H9 (cell line): ENCODE measurements at regions not wholly inside any gene's neighbourhood (a gene's known extent, or its start where the extent isn't known, plus 50 kb on each side); places are given as distances from the start of the nearest gene placed in this dataset.

Source experiments
- DNase-seq: peaks from one replicate; pipeline ENCODE4 v3.0.0-alpha.2; 2017
- H2AFZ ChIP-seq: one replicate; pipeline ENCODE4 v1.6.1; 2013; ENCODE audit warnings: mild to moderate bottlenecking, low read length, control low read depth, moderate library complexity
- H2AK5ac ChIP-seq: 2 replicates; pipeline ENCODE4 v1.6.1; 2013; ENCODE audit warnings: low read length, control low read depth, mixed read lengths; ENCODE audit not compliant: insufficient read length
- H2BK120ac ChIP-seq: one replicate; pipeline ENCODE4 v1.6.1; 2013; ENCODE audit warnings: low read depth, mild to moderate bottlenecking, low read length, control low read depth, inconsistent platforms; ENCODE audit not compliant: poor library complexity, severe bottlenecking
- H2BK12ac ChIP-seq: 2 replicates; pipeline ENCODE4 v1.6.1; 2013; ENCODE audit warnings: low read length, control low read depth, mixed read lengths, low read depth; ENCODE audit not compliant: insufficient read length
- H2BK15ac ChIP-seq: 2 replicates; pipeline ENCODE4 v1.6.1; 2013; ENCODE audit warnings: low read depth, low read length, control low read depth
- H2BK20ac ChIP-seq: one replicate; pipeline ENCODE4 v1.6.1; 2013; ENCODE audit warnings: low read depth, mild to moderate bottlenecking, low read length, control low read depth, inconsistent platforms; ENCODE audit not compliant: poor library complexity, severe bottlenecking
- H2BK5ac ChIP-seq: 2 replicates; pipeline ENCODE4 v1.6.1; 2013; ENCODE audit warnings: low read length, control low read depth, mixed read lengths; ENCODE audit not compliant: insufficient read length
- H3K14ac ChIP-seq: 2 replicates; pipeline ENCODE4 v1.6.1; 2013; ENCODE audit warnings: low read length, control low read depth; ENCODE audit not compliant: insufficient read depth
- H3K18ac ChIP-seq: 2 replicates; pipeline ENCODE4 v1.6.1; 2013; ENCODE audit warnings: low read depth, mild to moderate bottlenecking, mixed read lengths, low read length, control low read depth; ENCODE audit not compliant: insufficient read length
- H3K23ac ChIP-seq: 2 replicates; pipeline ENCODE4 v1.6.1; 2013; ENCODE audit warnings: low read length, control low read depth, mixed read lengths, low read depth; ENCODE audit not compliant: insufficient read length
- H3K23me2 ChIP-seq: 2 replicates; pipeline ENCODE4 v1.6.1; 2013; ENCODE audit warnings: low read depth, mild to moderate bottlenecking, mixed read lengths, low read length, control low read depth; ENCODE audit not compliant: insufficient read length, poor library complexity, severe bottlenecking
- H3K27ac ChIP-seq: 2 replicates; pipeline ENCODE4 v1.5.1; 2013; ENCODE audit warnings: low read length, control low read depth, mixed read lengths, low read depth; ENCODE audit not compliant: insufficient read length
- H3K27me3 ChIP-seq: 2 replicates; pipeline ENCODE4 v1.6.1; 2013; ENCODE audit warnings: low read length, control low read depth, inconsistent platforms; ENCODE audit not compliant: insufficient read depth
- H3K4ac ChIP-seq: 2 replicates; pipeline ENCODE4 v1.6.1; 2013; ENCODE audit warnings: low read depth, mild to moderate bottlenecking, control low read depth, inconsistent platforms, low read length, moderate library complexity
- H3K4me1 ChIP-seq: 2 replicates; pipeline ENCODE4 v1.6.1; 2013; ENCODE audit warnings: low read length, control low read depth, inconsistent platforms; ENCODE audit not compliant: insufficient read depth
- H3K4me2 ChIP-seq: 2 replicates; pipeline ENCODE4 v1.6.1; 2013; ENCODE audit warnings: low read length, control low read depth, mixed read lengths; ENCODE audit not compliant: insufficient read length, insufficient read depth
- H3K56ac ChIP-seq: 2 replicates; pipeline ENCODE4 v1.6.1; 2013; ENCODE audit warnings: low read depth, mild to moderate bottlenecking, mixed read lengths, low read length, control low read depth; ENCODE audit not compliant: insufficient read length
- H3K79me1 ChIP-seq: 2 replicates; pipeline ENCODE4 v1.6.1; 2013; ENCODE audit warnings: low read depth, mild to moderate bottlenecking, moderate library complexity, low read length, control low read depth, inconsistent platforms; ENCODE audit not compliant: insufficient read depth, poor library complexity, severe bottlenecking
- H3K79me2 ChIP-seq: 2 replicates; pipeline ENCODE4 v1.6.1; 2013; ENCODE audit warnings: low read length, control low read depth, inconsistent platforms; ENCODE audit not compliant: insufficient read depth
- H3K9ac ChIP-seq: 2 replicates; pipeline ENCODE4 v1.6.1; 2013; ENCODE audit warnings: low read length, control low read depth, mixed read lengths; ENCODE audit not compliant: insufficient read length; ENCODE audit errors: extremely low read depth
- H3K9me3 ChIP-seq: one replicate; pipeline ENCODE4 v1.6.1; 2013; ENCODE audit warnings: low read depth, low read length, inconsistent platforms; ENCODE audit not compliant: control insufficient read depth
- H3T11ph ChIP-seq: one replicate; pipeline ENCODE4 v1.6.1; 2013; ENCODE audit warnings: mild to moderate bottlenecking, low read length, control low read depth, inconsistent platforms
- H4K20me1 ChIP-seq: one replicate; pipeline ENCODE4 v1.6.1; 2013; ENCODE audit not compliant: control insufficient read depth, insufficient read length, insufficient read depth
- H4K5ac ChIP-seq: 2 replicates; pipeline ENCODE4 v1.6.1; 2013; ENCODE audit warnings: low read depth, mild to moderate bottlenecking, mixed read lengths, low read length, control low read depth; ENCODE audit not compliant: insufficient read length
- H4K8ac ChIP-seq: replicated peaks from 2 replicates; pipeline ENCODE4 v1.6.1; 2013; ENCODE audit warnings: low read length, control low read depth, mixed read lengths, low read depth; ENCODE audit not compliant: insufficient read length
- H4K91ac ChIP-seq: 2 replicates; pipeline ENCODE4 v1.6.1; 2013; ENCODE audit warnings: low read depth, mild to moderate bottlenecking, moderate library complexity, mixed read lengths, low read length, control low read depth; ENCODE audit not compliant: insufficient read length
- H3K27ac Mint-ChIP-seq, 3 experiments: 2 replicates in 2 of 3; 3 replicates in 1 of 3; pipeline ENCODE4 v1.8.0; 2020 to 2021; ENCODE audit warnings: mixed read lengths in 3 of 3, mild to moderate bottlenecking in 1 of 3, moderate library complexity in 1 of 3
- H3K27me3 Mint-ChIP-seq: 2 replicates; pipeline ENCODE4 v1.8.0; 2021; ENCODE audit warnings: low read depth, mild to moderate bottlenecking, moderate library complexity, mixed read lengths
- H3K36me3 Mint-ChIP-seq, 3 experiments: 2 replicates in 2 of 3; 3 replicates in 1 of 3; pipeline ENCODE4 v1.8.0; 2020 to 2021; ENCODE audit warnings: low read depth in 3 of 3, mixed read lengths in 3 of 3; ENCODE audit not compliant: insufficient read depth in 1 of 3
- H3K4me1 Mint-ChIP-seq, 2 experiments: 2 replicates each; pipeline ENCODE4 v1.8.0; 2020; ENCODE audit warnings: mixed read lengths in 2 of 2
- H3K4me3 Mint-ChIP-seq, 2 experiments: 2 replicates in 1 of 2; 3 replicates in 1 of 2; pipeline ENCODE4 v1.8.0; 2020 to 2021; ENCODE audit warnings: mild to moderate bottlenecking in 2 of 2, mixed read lengths in 2 of 2, moderate library complexity in 1 of 2
- H3K9me3 Mint-ChIP-seq, 2 experiments: 2 replicates in 1 of 2; 3 replicates in 1 of 2; pipeline ENCODE4 v1.8.0; 2020; ENCODE audit warnings: mild to moderate bottlenecking in 2 of 2, mixed read lengths in 2 of 2, moderate library complexity in 1 of 2
- WGBS: extraction: QIAGEN DNeasy Blood & Tissue Kit; methylation state at CpG from one replicate; pipeline ENCODE4 v1.1.7; 2013; ENCODE audit warnings: missing lambda C conversion rate, low lambda C conversion rate, mixed read lengths; ENCODE audit not compliant: insufficient read length; ENCODE audit errors: extremely low coverage; 5-methylcytosine and 5-hydroxymethylcytosine counted together
- TF ChIP-seq, protein P1 (sequence below): fragments of 200-600 bp; sonication (generic); conservative IDR thresholded peaks from 3 replicates; pipeline ENCODE4 v1.8.0; 2021; ENCODE audit warnings: antibody characterized with exemption, mild to moderate bottlenecking

DNA sequence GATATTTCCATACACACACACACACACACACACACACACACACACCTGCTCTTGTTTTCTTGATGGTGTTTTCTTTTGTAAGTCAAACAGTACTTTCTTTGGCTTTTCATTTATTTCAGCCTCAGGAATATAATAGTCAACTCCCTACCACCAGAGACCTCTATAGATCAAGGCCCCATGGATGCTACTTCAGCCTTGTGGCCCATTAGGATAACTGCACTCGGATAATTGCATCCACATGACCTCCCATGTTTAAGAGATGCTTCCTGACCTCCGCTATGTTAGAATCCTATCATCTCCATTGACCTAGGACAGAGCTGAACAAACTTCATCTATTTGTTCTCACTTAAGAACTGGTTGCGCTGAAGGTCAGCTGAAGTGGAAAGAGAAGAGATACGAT is 1094.0 kb upstream of the B3GALT2 start:
- H3T11ph ChIP-seq: no peak overlapping the region
- H3K14ac ChIP-seq: no peak overlapping the region
- H3K4me3 Mint-ChIP-seq: no peak overlapping the region
- no peak overlapping the region for H2BK120ac ChIP-seq
- no peak overlapping the region for H4K5ac ChIP-seq
- DNase-seq: no peak
- no peak overlapping the region for H3K27ac ChIP-seq
- no peaks in the 10 kb centered on the region for H3K27me3 ChIP-seq
- H3K4me1 Mint-ChIP-seq: no peaks in the 10 kb centered on the region
- H2BK20ac ChIP-seq: no peak overlapping the region
- H3K18ac ChIP-seq: no peak overlapping the region
- no peak overlapping the region for H3K4ac ChIP-seq
- H3K79me1 ChIP-seq: no peaks in the 10 kb centered on the region
- no peaks in the 10 kb centered on the region for H3K36me3 Mint-ChIP-seq
- H2AFZ ChIP-seq: no peak overlapping the region
- no CpG with 5 or more reads among the region's 4 CpGs for WGBS
- H4K91ac ChIP-seq: no peak overlapping the region
- no peaks in the 10 kb centered on the region for H3K4me1 ChIP-seq
- H3K27ac Mint-ChIP-seq: no peak overlapping the region
- no peak overlapping the region for H3K4me2 ChIP-seq
- no peaks in the 10 kb centered on the region for H3K79me2 ChIP-seq
- TF ChIP-seq, protein P1, sequence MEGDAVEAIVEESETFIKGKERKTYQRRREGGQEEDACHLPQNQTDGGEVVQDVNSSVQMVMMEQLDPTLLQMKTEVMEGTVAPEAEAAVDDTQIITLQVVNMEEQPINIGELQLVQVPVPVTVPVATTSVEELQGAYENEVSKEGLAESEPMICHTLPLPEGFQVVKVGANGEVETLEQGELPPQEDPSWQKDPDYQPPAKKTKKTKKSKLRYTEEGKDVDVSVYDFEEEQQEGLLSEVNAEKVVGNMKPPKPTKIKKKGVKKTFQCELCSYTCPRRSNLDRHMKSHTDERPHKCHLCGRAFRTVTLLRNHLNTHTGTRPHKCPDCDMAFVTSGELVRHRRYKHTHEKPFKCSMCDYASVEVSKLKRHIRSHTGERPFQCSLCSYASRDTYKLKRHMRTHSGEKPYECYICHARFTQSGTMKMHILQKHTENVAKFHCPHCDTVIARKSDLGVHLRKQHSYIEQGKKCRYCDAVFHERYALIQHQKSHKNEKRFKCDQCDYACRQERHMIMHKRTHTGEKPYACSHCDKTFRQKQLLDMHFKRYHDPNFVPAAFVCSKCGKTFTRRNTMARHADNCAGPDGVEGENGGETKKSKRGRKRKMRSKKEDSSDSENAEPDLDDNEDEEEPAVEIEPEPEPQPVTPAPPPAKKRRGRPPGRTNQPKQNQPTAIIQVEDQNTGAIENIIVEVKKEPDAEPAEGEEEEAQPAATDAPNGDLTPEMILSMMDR: no peak; the same call in 2 of the 3 replicates
- no peaks in the 10 kb centered on the region for H3K27me3 Mint-ChIP-seq
- H3K9me3 ChIP-seq: no peaks in the 10 kb centered on the region
- no peak overlapping the region for H3K56ac ChIP-seq
- H4K8ac ChIP-seq: no peak overlapping the region
- no peaks in the 10 kb centered on the region for H3K9me3 Mint-ChIP-seq
- H2AK5ac ChIP-seq: no peak overlapping the region
- H4K20me1 ChIP-seq: no peaks in the 10 kb centered on the region
- no peak overlapping the region for H3K9ac ChIP-seq
- H3K23me2 ChIP-seq: no peaks in the 10 kb centered on the region
- H2BK15ac ChIP-seq: no peak overlapping the region
- H2BK12ac ChIP-seq: no peak overlapping the region
- no peak overlapping the region for H3K23ac ChIP-seq
- no peak overlapping the region for H2BK5ac ChIP-seq
